NCI-H1694 treated with DMSO at 0.1 percent for 48 hours (cell line): ENCODE measurements at regions not wholly inside any gene's neighbourhood (a gene's known extent, or its start where the extent isn't known, plus 50 kb on each side); places are given as distances from the start of the nearest gene placed in this dataset.
"Not testable (repeated sequence)": the region's sequence is repeated elsewhere in the genome, so short reads cannot be mapped to it uniquely, and the experiment has no call there.

ENCODE experiments used
- DNase-seq: peaks from one replicate; lab custom pipeline; 2025; lab: John Stamatoyannopoulos, UW

- not testable (repeated sequence) for DNase-seq
Measured at GRCh38 chr12:92231532-92231931, 85.9 kb upstream of the BTG1 start.

- no peak for DNase-seq
Measured at GRCh38 chr12:92229381-92229780, 83.7 kb upstream of the BTG1 start.

- no peak for DNase-seq
Measured at GRCh38 chr12:92226961-92227360, 81.3 kb upstream of the BTG1 start.

GRCh38 chr12:92226071-92226661 lies 80.5 kb upstream of the BTG1 start:
- no peak for DNase-seq

GRCh38 chr12:92224685-92225331 lies 79.2 kb upstream of the BTG1 start:
- no peak for DNase-seq

GRCh38 chr12:92223481-92223880 lies 77.8 kb upstream of the BTG1 start:
- no peak for DNase-seq

- no peak for DNase-seq
Measured at GRCh38 chr12:92221656-92222315, 76.1 kb upstream of the BTG1 start.

GRCh38 chr12:92218394-92219077 lies 72.9 kb upstream of the BTG1 start:
- DNase-seq: no peak

- no peak for DNase-seq
Measured at GRCh38 chr12:92216092-92216491, 70.4 kb upstream of the BTG1 start.

- no peak for DNase-seq
Measured at GRCh38 chr12:92215358-92215757, 69.7 kb upstream of the BTG1 start.

GRCh38 chr12:92213166-92213565 lies 67.5 kb upstream of the BTG1 start:
- no peak for DNase-seq

GRCh38 chr12:92210071-92210470 lies 64.4 kb upstream of the BTG1 start:
- DNase-seq: no peak

GRCh38 chr12:92208613-92209121 lies 63.0 kb upstream of the BTG1 start:
- DNase-seq: no peak

- DNase-seq: no peak
Measured at GRCh38 chr12:92206596-92206995, 61.0 kb upstream of the BTG1 start.

- DNase-seq: no peak
Measured at GRCh38 chr12:92206011-92206410, 60.4 kb upstream of the BTG1 start.

GRCh38 chr12:92199819-92200576 lies 54.4 kb upstream of the BTG1 start:
- DNase-seq: no peak

GRCh38 chr12:92197815-92198214 lies 52.2 kb upstream of the BTG1 start:
- DNase-seq: no peak

- DNase-seq: no peak
Measured at GRCh38 chr12:92196368-92196767, 50.7 kb upstream of the BTG1 start.
